Stomach smooth muscle (tissue), 2 donors: ENCODE measurements at regions not wholly inside any gene's neighbourhood (a gene's known extent, or its start where the extent isn't known, plus 50 kb on each side); places are given as distances from the start of the nearest gene placed in this dataset.
"Not testable (repeated sequence)": the region's sequence is repeated elsewhere in the genome, so short reads cannot be mapped to it uniquely, and the experiment has no call there.

Experiments used
- H3K27ac ChIP-seq: one replicate; pipeline ENCODE4 v1.7.0; 2013; ENCODE audit warnings: mild to moderate bottlenecking, low read length, inconsistent platforms
- H3K27me3 ChIP-seq, 2 donors: one replicate each; pipeline ENCODE4 v1.7.0; 2013; ENCODE audit warnings: low read length in 2 of 2; ENCODE audit not compliant: insufficient read depth in 2 of 2, control insufficient read depth in 1 of 2
- H3K36me3 ChIP-seq, 2 donors: one replicate each; pipeline ENCODE4 v1.7.0; 2013; ENCODE audit warnings: low read length in 2 of 2; ENCODE audit not compliant: control insufficient read depth in 2 of 2, insufficient read depth in 2 of 2
- H3K4me1 ChIP-seq: one replicate; pipeline ENCODE4 v1.7.0; 2013; ENCODE audit warnings: low read length; ENCODE audit not compliant: control insufficient read depth, insufficient read depth
- H3K4me3 ChIP-seq, 2 donors: one replicate each; pipeline ENCODE4 v1.7.0; 2013; ENCODE audit warnings: low read length in 2 of 2
- H3K9ac ChIP-seq, 2 donors: one replicate each; pipeline ENCODE4 v1.7.0; 2013; ENCODE audit warnings: low read length in 2 of 2, mild to moderate bottlenecking in 1 of 2
- H3K9me3 ChIP-seq, 2 donors: one replicate each; pipeline ENCODE4 v1.7.0; 2013; ENCODE audit warnings: low read length in 2 of 2; ENCODE audit not compliant: control insufficient read depth in 2 of 2
- donor health status: healthy.
- donor health status: Pancreatic carcinoma.

DNA sequence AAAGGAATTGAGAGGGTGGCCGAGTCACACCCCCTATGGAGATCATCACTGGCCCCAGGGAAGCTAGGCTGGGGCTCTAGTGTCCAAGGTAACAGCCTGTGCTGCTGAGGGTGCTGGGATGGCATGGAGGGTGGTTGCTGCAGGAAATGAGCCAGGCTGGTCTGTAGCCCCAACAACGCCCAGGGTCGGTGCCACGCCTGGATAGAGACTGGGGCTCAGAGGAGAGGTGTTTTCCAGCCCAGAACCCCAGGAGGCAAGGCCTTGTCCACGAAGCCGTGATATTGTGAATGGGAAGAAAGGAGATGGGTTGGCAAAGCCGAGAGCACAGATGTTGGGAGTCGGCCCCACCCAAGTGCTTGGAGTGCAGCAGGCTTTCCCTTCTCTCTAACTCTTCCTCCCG lies 68.9 kb upstream of the ACTRT2 start:
- no peak overlapping the region for H3K9ac ChIP-seq
- H3K9me3 ChIP-seq: peaks cover 0 to 6% of the 10 kb centered on the region in 2 donors
- no peaks in the 10 kb centered on the region for H3K4me1 ChIP-seq
- H3K27me3 ChIP-seq: peaks cover 0 to 5% of the 10 kb centered on the region in 2 donors
- H3K27ac ChIP-seq: no peak overlapping the region
- H3K36me3 ChIP-seq: no peaks in the 10 kb centered on the region
- no peak overlapping the region for H3K4me3 ChIP-seq

DNA sequence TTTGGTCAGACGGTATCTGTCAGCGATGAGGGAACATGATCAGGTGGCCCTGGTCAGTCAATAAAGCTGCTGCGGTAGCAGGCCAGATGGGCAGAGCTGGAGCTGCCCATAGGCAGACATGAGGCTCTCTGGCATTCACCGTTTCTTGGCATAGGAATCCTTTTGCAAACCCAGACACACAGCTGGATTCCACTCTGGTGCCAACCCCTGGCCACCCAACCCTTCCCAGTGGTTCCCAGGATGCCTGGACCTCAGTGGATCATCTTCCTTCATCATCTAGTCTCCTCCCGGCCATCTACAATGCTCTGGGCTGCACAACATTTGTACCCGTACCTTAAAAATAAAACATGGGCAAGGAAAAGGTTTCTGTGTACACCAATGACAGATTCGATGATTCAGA lies 68.3 kb upstream of the ACTRT2 start:
- Histone ChIP-seq H3K4me1 (no peaks in the 10 kb centered on the region), H3K36me3 (no peaks in the 10 kb centered on the region), H3K9ac (no peak overlapping the region), H3K27me3 (peaks cover 0 to 5% of the 10 kb centered on the region in 2 donors), H3K4me3 (no peak overlapping the region), H3K27ac (no peak overlapping the region), H3K9me3 (peaks cover 0 to 6% of the 10 kb centered on the region in 2 donors)

DNA sequence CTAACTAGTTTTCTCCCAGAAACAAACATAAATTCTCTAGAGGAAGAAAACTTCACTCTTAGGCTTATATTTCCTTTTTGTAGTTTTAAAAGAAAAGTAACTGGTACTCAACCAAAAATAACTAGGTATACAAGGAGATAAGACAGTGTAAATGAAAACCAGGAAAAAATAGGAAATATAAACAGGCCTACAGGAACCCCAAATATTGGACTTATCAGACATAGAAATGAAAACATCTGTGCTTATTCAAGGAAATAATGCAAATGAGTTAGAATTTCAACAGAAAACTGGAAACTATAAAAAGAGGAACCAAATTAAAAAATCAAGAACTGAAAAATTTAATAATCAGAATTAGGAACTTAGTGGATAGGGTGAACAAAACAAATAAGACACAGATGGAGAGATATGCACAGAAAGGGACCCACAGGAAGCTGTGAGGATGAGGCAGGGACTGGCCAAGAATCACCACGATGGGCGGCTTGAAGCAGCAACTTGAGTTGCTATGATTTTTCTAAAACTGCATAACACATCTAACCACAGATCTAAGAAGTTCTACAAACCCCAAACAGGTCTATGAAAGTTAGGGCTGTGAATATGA lies 67.5 kb upstream of the ACTRT2 start:
- Histone ChIP-seq H3K9me3 (peaks cover 0 to 6% of the 10 kb centered on the region in 2 donors), H3K36me3 (no peaks in the 10 kb centered on the region), H3K27ac (no peak overlapping the region)

DNA sequence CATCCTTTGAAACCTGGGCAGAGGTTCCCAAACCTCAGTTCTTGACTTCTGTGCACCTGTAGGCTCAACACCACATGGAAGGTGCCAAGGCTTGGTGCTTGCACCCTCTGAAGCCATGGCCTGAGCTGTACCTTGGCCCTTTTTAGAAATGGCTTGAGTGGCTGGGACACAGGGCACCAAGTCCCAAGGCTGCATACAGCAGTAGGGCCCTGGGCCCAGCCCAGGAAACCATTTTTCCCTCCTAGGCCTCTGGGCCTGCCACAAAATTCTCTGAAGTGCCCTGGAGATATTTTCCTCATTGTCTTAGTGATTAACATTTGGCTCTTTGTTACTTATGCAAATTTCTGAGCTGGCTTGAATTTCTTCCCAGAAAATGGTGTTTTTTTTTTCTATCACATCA lies 65.6 kb upstream of the ACTRT2 start:
- Histone ChIP-seq H3K9me3 (peaks cover 0 to 12% of the 10 kb centered on the region in 2 donors), H3K9ac (no peak overlapping the region), H3K27me3 (peaks cover 0 to 4% of the 10 kb centered on the region in 2 donors), H3K4me1 (no peaks in the 10 kb centered on the region), H3K36me3 (no peaks in the 10 kb centered on the region), H3K27ac (no peak overlapping the region), H3K4me3 (no peak overlapping the region)

More for the DNA sequence above, 67.5 kb upstream of the ACTRT2 start:
- H3K27me3 ChIP-seq: peaks cover 0 to 5% of the 10 kb centered on the region in 2 donors
- no peaks in the 10 kb centered on the region for H3K4me1 ChIP-seq
- no peak overlapping the region for H3K9ac ChIP-seq
- H3K4me3 ChIP-seq: no peak overlapping the region

DNA sequence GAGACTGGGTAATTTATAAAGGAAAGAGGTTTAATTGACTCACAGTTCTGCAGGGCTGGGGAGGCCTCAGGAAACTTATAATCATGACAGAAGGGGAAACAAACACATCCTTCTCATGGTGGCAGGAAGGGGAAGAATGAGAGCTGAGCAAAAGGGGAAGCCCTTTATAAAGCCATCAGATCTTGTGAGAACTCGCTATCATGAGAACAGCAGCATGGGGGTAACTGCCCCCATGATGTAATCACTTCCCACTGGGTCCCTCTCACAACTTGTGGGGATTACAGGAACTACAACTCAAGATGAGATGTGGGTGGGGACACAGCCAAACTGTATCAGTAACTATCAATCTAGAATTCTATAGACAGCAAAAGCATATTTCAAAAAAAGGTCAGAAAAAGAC lies 64.7 kb upstream of the ACTRT2 start:
- Histone ChIP-seq H3K4me3 (no peak overlapping the region), H3K9me3 (peaks cover 0 to 12% of the 10 kb centered on the region in 2 donors), H3K27me3 (peaks cover 2 to 3% of the 10 kb centered on the region in 2 donors), H3K36me3 (no peaks in the 10 kb centered on the region), H3K9ac (no peak overlapping the region), H3K27ac (no peak overlapping the region), H3K4me1 (no peaks in the 10 kb centered on the region)

DNA sequence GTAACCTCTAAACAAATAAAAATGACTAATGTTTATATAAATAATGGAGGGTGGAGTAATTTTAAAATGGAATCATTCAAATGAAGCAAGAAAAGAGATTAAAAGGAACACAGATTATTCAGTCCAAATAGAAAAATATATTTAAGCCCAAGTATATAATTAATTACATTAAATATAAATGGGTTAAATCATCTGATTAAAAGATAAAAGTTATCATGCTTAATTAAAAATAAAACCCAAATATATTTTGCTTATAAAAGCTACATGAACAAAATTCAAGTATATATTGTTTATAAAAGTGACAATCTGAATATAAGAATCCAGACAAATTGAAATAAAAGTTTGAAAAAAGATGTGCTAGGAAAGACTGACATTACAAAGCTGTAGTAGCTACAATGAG lies 63.9 kb upstream of the ACTRT2 start:
- Histone ChIP-seq H3K4me1 (no peaks in the 10 kb centered on the region), H3K9ac (no peak overlapping the region), H3K27me3 (peaks cover 3 to 5% of the 10 kb centered on the region in 2 donors), H3K4me3 (no peak overlapping the region), H3K9me3 (peaks cover 0 to 11% of the 10 kb centered on the region in 2 donors), H3K27ac (no peak overlapping the region), H3K36me3 (no peaks in the 10 kb centered on the region)

DNA sequence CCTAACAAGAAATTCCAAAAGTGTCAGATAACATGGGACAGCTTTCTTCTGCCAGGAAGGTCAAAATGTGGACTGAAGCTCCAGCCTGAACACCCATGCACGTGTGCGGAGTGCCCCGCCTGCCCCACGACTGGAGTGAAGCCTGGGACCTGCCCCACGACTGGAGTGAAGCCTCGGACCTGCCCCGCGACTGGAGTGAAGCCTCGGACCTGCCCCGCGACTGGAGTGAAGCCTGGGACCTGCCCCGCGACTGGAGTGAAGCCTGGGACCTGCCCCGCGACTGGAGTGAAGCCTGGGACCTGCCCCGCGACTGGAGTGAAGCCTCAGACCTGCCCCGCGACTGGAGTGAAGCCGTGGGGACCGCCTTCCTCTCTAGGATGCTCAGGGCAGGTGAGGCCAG lies 61.4 kb upstream of the ACTRT2 start:
- not testable (repeated sequence) for H3K4me3 ChIP-seq, H3K4me1 ChIP-seq, H3K9ac ChIP-seq, H3K27ac ChIP-seq, H3K9me3 ChIP-seq, H3K36me3 ChIP-seq, H3K27me3 ChIP-seq

DNA sequence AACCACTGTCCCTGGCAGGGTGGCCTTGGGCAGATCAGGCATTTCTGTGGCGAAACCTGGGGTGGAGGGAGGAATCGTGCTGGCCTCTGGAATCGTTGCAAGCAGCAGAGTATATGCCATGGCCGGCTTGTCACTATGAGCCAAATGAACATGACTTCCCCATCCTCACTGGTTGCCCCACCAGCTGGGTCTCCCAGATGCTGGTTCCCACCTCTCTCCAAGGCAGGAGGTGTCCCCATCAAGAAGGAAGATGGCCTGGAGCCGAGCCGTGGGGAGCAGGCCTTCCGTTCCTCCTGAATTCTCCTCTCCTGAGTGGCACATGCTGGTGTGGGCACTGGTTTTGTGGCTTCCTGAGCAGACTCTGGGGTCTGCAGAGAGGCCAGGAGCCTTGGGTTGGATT lies 60.2 kb upstream of the ACTRT2 start:
- H3K27ac ChIP-seq: no peak overlapping the region
- H3K27me3 ChIP-seq: peaks cover 5 to 12% of the 10 kb centered on the region in 2 donors
- H3K4me1 ChIP-seq: no peaks in the 10 kb centered on the region
- H3K9me3 ChIP-seq: peaks cover 4 to 6% of the 10 kb centered on the region in 2 donors
- no peaks in the 10 kb centered on the region for H3K36me3 ChIP-seq
- no peak overlapping the region for H3K4me3 ChIP-seq
- no peak overlapping the region for H3K9ac ChIP-seq

DNA sequence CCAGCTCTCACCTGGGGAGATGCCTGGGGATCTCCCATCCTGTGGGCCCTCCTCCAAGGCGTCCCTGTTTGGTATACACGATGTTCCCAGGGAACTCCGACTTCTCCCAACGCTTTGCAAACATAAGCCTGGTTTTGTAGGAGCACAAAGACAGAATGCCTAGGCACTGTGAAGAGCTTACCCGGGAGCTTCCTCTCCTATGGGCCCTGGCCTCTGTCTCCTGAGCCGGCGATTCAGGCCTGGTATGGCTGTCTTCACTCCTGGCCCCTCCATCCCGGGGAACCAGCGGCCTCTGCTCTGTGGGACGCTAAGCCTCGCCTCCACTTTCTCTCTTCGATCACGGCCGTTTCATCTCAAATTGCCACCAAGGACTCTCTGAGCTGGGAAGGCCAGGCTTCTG lies 59.6 kb upstream of the ACTRT2 start:
- no peak overlapping the region for H3K9ac ChIP-seq
- H3K27me3 ChIP-seq: peaks cover 5 to 12% of the 10 kb centered on the region in 2 donors
- no peaks in the 10 kb centered on the region for H3K4me1 ChIP-seq
- H3K4me3 ChIP-seq: no peak overlapping the region
- H3K27ac ChIP-seq: no peak overlapping the region
- H3K36me3 ChIP-seq: no peaks in the 10 kb centered on the region
- peaks cover 4 to 6% of the 10 kb centered on the region in 2 donors for H3K9me3 ChIP-seq

DNA sequence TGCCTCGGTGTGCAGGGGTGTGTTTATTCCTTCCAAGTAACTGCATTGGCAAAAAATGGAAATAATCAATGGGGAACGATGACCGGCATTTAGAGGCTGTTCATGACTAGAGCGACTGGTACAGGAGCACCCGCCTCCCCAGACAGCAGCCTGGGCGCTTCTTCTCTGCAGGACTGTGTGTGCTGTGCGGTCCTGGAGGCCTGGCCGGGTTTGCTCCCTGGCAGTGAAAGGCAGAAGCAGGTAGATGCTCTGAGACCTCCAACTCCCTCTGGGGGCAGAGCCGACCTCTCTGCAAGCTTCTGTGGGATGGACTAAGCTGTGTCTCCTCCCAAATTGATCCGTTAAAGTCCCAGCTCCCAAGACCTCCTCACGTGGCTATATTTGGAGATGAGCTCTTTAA lies 59.2 kb upstream of the ACTRT2 start:
- Histone ChIP-seq H3K4me3 (no peak overlapping the region), H3K27ac (no peak overlapping the region), H3K4me1 (no peaks in the 10 kb centered on the region), H3K36me3 (no peaks in the 10 kb centered on the region), H3K9ac (no peak overlapping the region), H3K27me3 (peaks cover 5 to 12% of the 10 kb centered on the region in 2 donors), H3K9me3 (peaks cover 4 to 6% of the 10 kb centered on the region in 2 donors)

DNA sequence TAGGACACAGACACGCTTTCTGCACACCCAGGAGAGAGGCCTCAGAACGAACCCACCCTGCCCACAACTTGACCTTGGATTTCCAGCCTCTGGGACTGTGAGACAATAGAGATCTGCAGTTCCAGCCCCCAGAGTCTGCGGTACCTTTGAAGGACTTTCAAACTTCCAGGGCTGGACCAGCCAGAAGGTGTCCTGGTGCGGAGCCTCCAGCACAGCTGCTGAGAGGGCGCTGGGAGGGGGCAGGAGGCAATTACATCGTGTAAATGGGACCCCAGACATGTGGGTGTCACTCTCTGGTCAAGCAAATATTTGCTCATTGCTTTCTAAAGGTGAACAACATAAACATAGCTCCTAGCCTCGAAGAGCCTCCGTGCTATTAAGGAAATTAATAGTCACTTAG lies 58.7 kb upstream of the ACTRT2 start:
- peaks cover 5 to 12% of the 10 kb centered on the region in 2 donors for H3K27me3 ChIP-seq
- H3K4me3 ChIP-seq: no peak overlapping the region
- no peak overlapping the region for H3K9ac ChIP-seq
- no peaks in the 10 kb centered on the region for H3K36me3 ChIP-seq
- peaks cover 4 to 6% of the 10 kb centered on the region in 2 donors for H3K9me3 ChIP-seq
- H3K4me1 ChIP-seq: no peaks in the 10 kb centered on the region
- H3K27ac ChIP-seq: no peak overlapping the region
